GM18909 (cell line): ENCODE measurements at regions not wholly inside any gene's neighbourhood (a gene's known extent, or its start where the extent isn't known, plus 50 kb on each side); places are given as distances from the start of the nearest gene placed in this dataset.
A peak's percentile ranks its signal among the peaks of the same experiment; 100 is the strongest.

Source experiments
- ATAC-seq: cut with Tn5 transposase; IDR thresholded peaks from one replicate; pipeline ENCODE4 v1.9.1; 2021; ENCODE audit warnings: mild to moderate bottlenecking; ENCODE audit not compliant: unreplicated experiment, poor library complexity

- no peak for ATAC-seq
These were observed 88.1 kb upstream of the ZEB2 start for GRCh38 chr2:144607891-144608521.

GRCh38 chr2:144607099-144607498, 87.2 kb upstream of the ZEB2 start:
- no peak for ATAC-seq

- no peak for ATAC-seq
These were observed 86.7 kb upstream of the ZEB2 start for GRCh38 chr2:144606466-144607095.

- ATAC-seq, result no peak
These were observed 85.4 kb upstream of the ZEB2 start for GRCh38 chr2:144605231-144605840.

- peak; percentile 46 for ATAC-seq
These were observed 83.4 kb upstream of the ZEB2 start for GRCh38 chr2:144603334-144603733.

- no peak for ATAC-seq
These were observed 79.0 kb upstream of the ZEB2 start for GRCh38 chr2:144598906-144599305.

GRCh38 chr2:144597894-144598593, 78.1 kb upstream of the ZEB2 start:
- ATAC-seq, result no peak

GRCh38 chr2:144597388-144597787, 77.5 kb upstream of the ZEB2 start:
- ATAC-seq, result no peak

- ATAC-seq, result peak; percentile 96
These were observed 76.4 kb upstream of the ZEB2 start for GRCh38 chr2:144596073-144596871.

- peak; percentile 53 for ATAC-seq
These were observed 75.8 kb upstream of the ZEB2 start for GRCh38 chr2:144595686-144596072.

- no peak for ATAC-seq
These were observed 75.4 kb upstream of the ZEB2 start for GRCh38 chr2:144595279-144595678.

GRCh38 chr2:144593803-144594202, 73.9 kb upstream of the ZEB2 start:
- ATAC-seq, result no peak

- no peak for ATAC-seq
These were observed 72.8 kb upstream of the ZEB2 start for GRCh38 chr2:144592500-144593256.

GRCh38 chr2:144587306-144587705, 67.4 kb upstream of the ZEB2 start:
- ATAC-seq, result no peak

GRCh38 chr2:144586476-144586875, 66.6 kb upstream of the ZEB2 start:
- no peak for ATAC-seq

- ATAC-seq, result no peak
These were observed 64.0 kb upstream of the ZEB2 start for GRCh38 chr2:144583741-144584453.

- ATAC-seq, result no peak
These were observed 63.4 kb upstream of the ZEB2 start for GRCh38 chr2:144583381-144583729.

- ATAC-seq, result no peak
These were observed 62.9 kb upstream of the ZEB2 start for GRCh38 chr2:144582651-144583380.
